ENCODE measurements at regions not wholly inside any gene's neighbourhood (a gene's known extent, or its start where the extent isn't known, plus 50 kb on each side); places are given as distances from the start of the nearest gene placed in this dataset.

DNA sequence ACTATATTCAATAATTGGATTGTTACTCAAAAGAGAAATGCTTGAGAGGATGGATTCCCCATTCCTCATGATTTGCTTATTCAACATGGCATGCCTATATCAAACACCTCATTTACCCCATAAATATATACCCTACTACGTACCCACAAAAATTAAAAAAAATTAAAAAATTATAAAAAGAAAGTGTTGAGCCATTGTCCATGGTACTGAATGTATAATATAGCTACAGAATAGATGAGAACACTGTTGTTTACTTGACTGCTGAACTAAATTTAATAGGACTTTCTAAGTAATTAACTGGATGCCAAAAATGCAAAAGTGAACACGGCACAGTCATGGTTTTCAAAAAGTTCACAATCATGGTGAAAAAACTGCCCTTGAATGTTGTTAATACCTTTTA, 725.8 kb downstream of the KCTD16 start:
- TF ChIP-seq POLR2A (IDR thresholded peaks at IDR 0.05; ENCODE audit: insufficient read depth in 1 of 2, low read depth in 2 of 2, low read length in 2 of 2) (no peak), ZNF674 (CRISPR knock-in tag; IDR thresholded peaks at IDR 0.05; ENCODE audit: low read depth) (no peak), ZNF768 (CRISPR knock-in tag; IDR thresholded peaks at IDR 0.05) (no peak), GFI1 (CRISPR knock-in tag; IDR thresholded peaks at IDR 0.05; ENCODE audit: borderline replicate concordance) (no peak)
- TF ChIP-seq, protein P1, sequence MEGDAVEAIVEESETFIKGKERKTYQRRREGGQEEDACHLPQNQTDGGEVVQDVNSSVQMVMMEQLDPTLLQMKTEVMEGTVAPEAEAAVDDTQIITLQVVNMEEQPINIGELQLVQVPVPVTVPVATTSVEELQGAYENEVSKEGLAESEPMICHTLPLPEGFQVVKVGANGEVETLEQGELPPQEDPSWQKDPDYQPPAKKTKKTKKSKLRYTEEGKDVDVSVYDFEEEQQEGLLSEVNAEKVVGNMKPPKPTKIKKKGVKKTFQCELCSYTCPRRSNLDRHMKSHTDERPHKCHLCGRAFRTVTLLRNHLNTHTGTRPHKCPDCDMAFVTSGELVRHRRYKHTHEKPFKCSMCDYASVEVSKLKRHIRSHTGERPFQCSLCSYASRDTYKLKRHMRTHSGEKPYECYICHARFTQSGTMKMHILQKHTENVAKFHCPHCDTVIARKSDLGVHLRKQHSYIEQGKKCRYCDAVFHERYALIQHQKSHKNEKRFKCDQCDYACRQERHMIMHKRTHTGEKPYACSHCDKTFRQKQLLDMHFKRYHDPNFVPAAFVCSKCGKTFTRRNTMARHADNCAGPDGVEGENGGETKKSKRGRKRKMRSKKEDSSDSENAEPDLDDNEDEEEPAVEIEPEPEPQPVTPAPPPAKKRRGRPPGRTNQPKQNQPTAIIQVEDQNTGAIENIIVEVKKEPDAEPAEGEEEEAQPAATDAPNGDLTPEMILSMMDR (CRISPR knock-in tag; IDR thresholded peaks at IDR 0.05): no peak

All from HepG2 (cell line).